ENCODE measurements at regions not wholly inside any gene's neighbourhood (a gene's known extent, or its start where the extent isn't known, plus 50 kb on each side); places are given as distances from the start of the nearest gene placed in this dataset.

GRCh38 chr5:173831196-173831914 is 56.8 kb upstream of the CPEB4 start:
- no peak overlapping the region for H3K4me3 ChIP-seq (ENCODE audit: low read length)
- no peak for DNase-seq (ENCODE audit: low read depth, low spot score)
- H3K4me1 ChIP-seq (ENCODE audit: control insufficient read depth, insufficient read depth, low read length) = no peaks in the 10 kb centered on the region
- H3K9me3 ChIP-seq (ENCODE audit: control insufficient read depth, insufficient read depth, low read length) = no peaks in the 10 kb centered on the region
- WGBS (ENCODE audit: insufficient coverage, insufficient read length) = no CpG with 5 or more reads among the region's 5 CpGs
- no peak overlapping the region for H3K27ac ChIP-seq (ENCODE audit: low read length)
- H3K36me3 ChIP-seq (ENCODE audit: control insufficient read depth, insufficient read depth, low read length) = no peaks in the 10 kb centered on the region
- H3K27me3 ChIP-seq (ENCODE audit: control insufficient read depth, insufficient read depth, low read length) = no peaks in the 10 kb centered on the region

- H3K36me3 ChIP-seq (ENCODE audit: control insufficient read depth, insufficient read depth, low read length) = no peaks in the 10 kb centered on the region
- no peak overlapping the region for H3K4me3 ChIP-seq (ENCODE audit: low read length)
- DNase-seq (ENCODE audit: low read depth, low spot score) = no peak
- no peaks in the 10 kb centered on the region for H3K27me3 ChIP-seq (ENCODE audit: control insufficient read depth, insufficient read depth, low read length)
- no peak overlapping the region for H3K27ac ChIP-seq (ENCODE audit: low read length)
- WGBS (ENCODE audit: insufficient coverage, insufficient read length) = no CpG with 5 or more reads among the region's 7 CpGs
- no peaks in the 10 kb centered on the region for H3K4me1 ChIP-seq (ENCODE audit: control insufficient read depth, insufficient read depth, low read length)
- no peaks in the 10 kb centered on the region for H3K9me3 ChIP-seq (ENCODE audit: control insufficient read depth, insufficient read depth, low read length)
Observed at GRCh38 chr5:173832386-173832785, 55.8 kb upstream of the CPEB4 start.

- H3K4me1 ChIP-seq (ENCODE audit: control insufficient read depth, insufficient read depth, low read length) = no peaks in the 10 kb centered on the region
- DNase-seq (ENCODE audit: low read depth, low spot score) = no peak
- no peak overlapping the region for H3K4me3 ChIP-seq (ENCODE audit: low read length)
- no peaks in the 10 kb centered on the region for H3K9me3 ChIP-seq (ENCODE audit: control insufficient read depth, insufficient read depth, low read length)
- no peak overlapping the region for H3K27ac ChIP-seq (ENCODE audit: low read length)
- no CpG with 5 or more reads among the region's 13 CpGs for WGBS (ENCODE audit: insufficient coverage, insufficient read length)
- no peaks in the 10 kb centered on the region for H3K27me3 ChIP-seq (ENCODE audit: control insufficient read depth, insufficient read depth, low read length)
- no peaks in the 10 kb centered on the region for H3K36me3 ChIP-seq (ENCODE audit: control insufficient read depth, insufficient read depth, low read length)
Observed at GRCh38 chr5:173833196-173833985, 54.8 kb upstream of the CPEB4 start.

- Histone ChIP-seq H3K4me3 (ENCODE audit: low read length) (no peak overlapping the region), H3K36me3 (ENCODE audit: control insufficient read depth, insufficient read depth, low read length) (no peaks in the 10 kb centered on the region), H3K4me1 (ENCODE audit: control insufficient read depth, insufficient read depth, low read length) (no peaks in the 10 kb centered on the region), H3K27me3 (ENCODE audit: control insufficient read depth, insufficient read depth, low read length) (no peaks in the 10 kb centered on the region), H3K27ac (ENCODE audit: low read length) (no peak overlapping the region), H3K9me3 (ENCODE audit: control insufficient read depth, insufficient read depth, low read length) (no peaks in the 10 kb centered on the region)
- DNase-seq (ENCODE audit: low read depth, low spot score) = no peak
- WGBS (ENCODE audit: insufficient coverage, insufficient read length) = no CpG with 5 or more reads among the region's 7 CpGs
Observed at GRCh38 chr5:173834071-173834771, 53.9 kb upstream of the CPEB4 start.

GRCh38 chr5:173835131-173835530 is 53.0 kb upstream of the CPEB4 start:
- Histone ChIP-seq H3K4me1 (ENCODE audit: control insufficient read depth, insufficient read depth, low read length) (no peaks in the 10 kb centered on the region), H3K27ac (ENCODE audit: low read length) (no peak overlapping the region), H3K36me3 (ENCODE audit: control insufficient read depth, insufficient read depth, low read length) (no peaks in the 10 kb centered on the region), H3K9me3 (ENCODE audit: control insufficient read depth, insufficient read depth, low read length) (no peaks in the 10 kb centered on the region), H3K4me3 (ENCODE audit: low read length) (no peak overlapping the region), H3K27me3 (ENCODE audit: control insufficient read depth, insufficient read depth, low read length) (no peaks in the 10 kb centered on the region)
- no CpG with 5 or more reads among the region's 3 CpGs for WGBS (ENCODE audit: insufficient coverage, insufficient read length)
- DNase-seq (ENCODE audit: low read depth, low spot score) = no peak

GRCh38 chr5:173835661-173836060 is 52.5 kb upstream of the CPEB4 start:
- H3K27ac ChIP-seq (ENCODE audit: low read length) = no peak overlapping the region
- H3K9me3 ChIP-seq (ENCODE audit: control insufficient read depth, insufficient read depth, low read length) = no peaks in the 10 kb centered on the region
- WGBS (ENCODE audit: insufficient coverage, insufficient read length) = no CpG with 5 or more reads among the region's 6 CpGs
- no peak overlapping the region for H3K4me3 ChIP-seq (ENCODE audit: low read length)
- H3K4me1 ChIP-seq (ENCODE audit: control insufficient read depth, insufficient read depth, low read length) = no peaks in the 10 kb centered on the region
- no peaks in the 10 kb centered on the region for H3K27me3 ChIP-seq (ENCODE audit: control insufficient read depth, insufficient read depth, low read length)
- H3K36me3 ChIP-seq (ENCODE audit: control insufficient read depth, insufficient read depth, low read length) = no peaks in the 10 kb centered on the region
- no peak for DNase-seq (ENCODE audit: low read depth, low spot score)

- DNase-seq (ENCODE audit: low read depth, low spot score) = no peak
- Histone ChIP-seq H3K27ac (ENCODE audit: low read length) (no peak overlapping the region), H3K4me1 (ENCODE audit: control insufficient read depth, insufficient read depth, low read length) (no peaks in the 10 kb centered on the region), H3K27me3 (ENCODE audit: control insufficient read depth, insufficient read depth, low read length) (no peaks in the 10 kb centered on the region), H3K9me3 (ENCODE audit: control insufficient read depth, insufficient read depth, low read length) (no peaks in the 10 kb centered on the region), H3K4me3 (ENCODE audit: low read length) (no peak overlapping the region), H3K36me3 (ENCODE audit: control insufficient read depth, insufficient read depth, low read length) (no peaks in the 10 kb centered on the region)
- no CpG with 5 or more reads among the region's 3 CpGs for WGBS (ENCODE audit: insufficient coverage, insufficient read length)
Observed at GRCh38 chr5:173837654-173838053, 50.5 kb upstream of the CPEB4 start.

Measured in iPS DF 6.9 (cell line).